H1 (cell line): ENCODE measurements at regions not wholly inside any gene's neighbourhood (a gene's known extent, or its start where the extent isn't known, plus 50 kb on each side); places are given as distances from the start of the nearest gene placed in this dataset.

Source experiments
- CTCF ChIA-PET: fragments of 300-600 bp; sonication (Branson Sonifier 250); formaldehyde crosslinking; loops from one replicate; lab custom pipeline; 2021; ENCODE audit not compliant: partially characterized antibody; lab: Charles Lee
- POLR2A ChIA-PET: fragments of 300-600 bp; sonication (Branson Sonifier 250); formaldehyde crosslinking; loops from one replicate; lab custom pipeline; 2021; ENCODE audit warnings: inconsistent platforms; ENCODE audit not compliant: partially characterized antibody; lab: Charles Lee
- DNase-seq, 2 experiments: peaks; one replicate each; pipeline versions ENCODE4 v3.0.0 to v3.0.0-alpha.2; 2010 to 2022; ENCODE audit warnings: low spot score in 2 of 2, low read depth in 1 of 2, mixed read lengths in 1 of 2
- FAIRE-seq: peaks from 2 replicates; lab custom pipeline; 2011; peaks lifted over from hg19 to GRCh38; lab: Jason Lieb, UNC
- H2AFZ ChIP-seq: 2 replicates; pipeline ENCODE4 v1.8.1; 2012; ENCODE audit warnings: low read length, inconsistent platforms
- H2AK5ac ChIP-seq: 2 replicates; pipeline ENCODE4 v1.6.1; 2013; ENCODE audit warnings: low read depth, low read length
- H2BK120ac ChIP-seq: replicated peaks from 2 replicates; pipeline ENCODE3; 2013; ENCODE audit warnings: low read depth, low read length, inconsistent platforms
- H2BK12ac ChIP-seq: 2 replicates; pipeline ENCODE4 v1.6.1; 2013; ENCODE audit warnings: low read depth, low read length
- H2BK15ac ChIP-seq: 2 replicates; pipeline ENCODE4 v1.6.1; 2013; ENCODE audit warnings: low read length
- H2BK20ac ChIP-seq: 2 replicates; pipeline ENCODE4 v1.6.1; 2013; ENCODE audit warnings: low read length
- H2BK5ac ChIP-seq: 2 replicates; pipeline ENCODE4 v1.6.1; 2013; ENCODE audit warnings: low read depth, low read length
- H3K14ac ChIP-seq: 2 replicates; pipeline ENCODE4 v1.6.1; 2013; ENCODE audit warnings: inconsistent platforms; ENCODE audit not compliant: insufficient read length
- H3K18ac ChIP-seq: 2 replicates; pipeline ENCODE4 v1.6.1; 2013; ENCODE audit warnings: low read length; ENCODE audit errors: extremely low read depth
- H3K23ac ChIP-seq: 2 replicates; pipeline ENCODE4 v1.6.1; 2013; ENCODE audit warnings: inconsistent platforms; ENCODE audit not compliant: insufficient read length
- H3K23me2 ChIP-seq: 2 replicates; pipeline ENCODE4 v1.6.1; 2013; ENCODE audit warnings: low read depth, low read length
- H3K27ac ChIP-seq: 2 replicates; pipeline ENCODE4 v1.6.1; 2011; ENCODE audit warnings: low read depth, low read length, inconsistent platforms
- H3K27me3 ChIP-seq, 4 experiments: replicated peaks in 1 of 4; 1 replicate in 1 of 4; 2 replicates in 3 of 4; pipeline versions ENCODE4 v1.6.1 to v1.8.1; 2011 to 2013; ENCODE audit warnings: low read length in 3 of 4, mild to moderate bottlenecking in 3 of 4, inconsistent platforms in 2 of 4, mixed read lengths in 2 of 4, moderate library complexity in 1 of 4; ENCODE audit not compliant: control insufficient read depth in 3 of 4, insufficient read depth in 3 of 4; ENCODE audit errors: extremely low read depth in 1 of 4
- H3K36me3 ChIP-seq, 4 experiments: 2 replicates each; pipeline versions ENCODE4 v1.6.1 to v1.8.1; 2011 to 2013; ENCODE audit warnings: mild to moderate bottlenecking in 4 of 4, low read length in 3 of 4, moderate library complexity in 2 of 4, control low read depth in 1 of 4, inconsistent platforms in 1 of 4; ENCODE audit not compliant: insufficient read depth in 4 of 4, control insufficient read depth in 2 of 4
- H3K4ac ChIP-seq: replicated peaks from 2 replicates; pipeline ENCODE3; 2013; ENCODE audit warnings: low read length, low read depth, mixed read lengths, inconsistent platforms; ENCODE audit not compliant: insufficient read length
- H3K4me1 ChIP-seq, 4 experiments: replicated peaks in 1 of 4; 1 replicate in 1 of 4; 2 replicates in 3 of 4; pipeline versions ENCODE4 v1.6.1 to v1.8.1; 2011 to 2013; ENCODE audit warnings: low read length in 3 of 4, inconsistent platforms in 2 of 4, mixed read lengths in 1 of 4; ENCODE audit not compliant: insufficient read depth in 4 of 4, control insufficient read depth in 3 of 4
- H3K4me2 ChIP-seq, 2 experiments: 2 replicates each; pipeline versions ENCODE4 v1.6.1 to v1.8.1; 2011 to 2013; ENCODE audit warnings: low read depth in 2 of 2, low read length in 2 of 2, control low read depth in 1 of 2, inconsistent platforms in 1 of 2, mild to moderate bottlenecking in 1 of 2; ENCODE audit not compliant: insufficient read depth in 1 of 2
- H3K4me3 ChIP-seq, 4 experiments: fragments of 200-600, 300-600 bp in 1 of 4; sonication (generic), shearing (Covaris generic), sonication (Bioruptor Twin) in 1 of 4; 2 replicates each; pipeline versions ENCODE4 v1.5.1 to v1.8.1; 2011 to 2016; ENCODE audit warnings: low read length in 4 of 4, low read depth in 3 of 4, control low read depth in 2 of 4, inconsistent platforms in 2 of 4, mild to moderate bottlenecking in 2 of 4, mixed read lengths in 1 of 4, moderate library complexity in 1 of 4; ENCODE audit not compliant: insufficient read depth in 2 of 4; ENCODE audit errors: extremely low read depth in 1 of 4
- H3K56ac ChIP-seq: replicated peaks from 2 replicates; pipeline ENCODE3; 2013; ENCODE audit warnings: low read depth, mild to moderate bottlenecking, mixed read lengths, low read length, inconsistent platforms; ENCODE audit not compliant: insufficient read length
- H3K79me1 ChIP-seq: 2 replicates; pipeline ENCODE4 v1.6.1; 2013; ENCODE audit warnings: low read depth, low read length, control low read depth
- H3K79me2 ChIP-seq, 2 experiments: 2 replicates each; pipeline versions ENCODE4 v1.6.1 to v1.8.1; 2012 to 2013; ENCODE audit warnings: low read length in 2 of 2, mild to moderate bottlenecking in 2 of 2, inconsistent platforms in 1 of 2; ENCODE audit not compliant: insufficient read depth in 2 of 2, control insufficient read depth in 1 of 2
- H3K9ac ChIP-seq, 4 experiments: replicated peaks in 1 of 4; 1 replicate in 1 of 4; 2 replicates in 3 of 4; pipeline versions ENCODE4 v1.6.1 to v1.8.1; 2011 to 2013; ENCODE audit warnings: low read depth in 3 of 4, low read length in 3 of 4, control low read depth in 2 of 4, mild to moderate bottlenecking in 2 of 4, moderate library complexity in 2 of 4, inconsistent platforms in 1 of 4; ENCODE audit errors: extremely low read depth in 1 of 4
- H3K9me3 ChIP-seq, 2 experiments: 2 replicates each; pipeline versions ENCODE4 v1.6.1 to v1.8.1; 2012 to 2013; ENCODE audit warnings: mild to moderate bottlenecking in 2 of 2, moderate library complexity in 2 of 2, control low read depth in 1 of 2, inconsistent platforms in 1 of 2, low read depth in 1 of 2, low read length in 1 of 2, mixed read lengths in 1 of 2; ENCODE audit not compliant: insufficient read depth in 2 of 2
- H4K20me1 ChIP-seq, 2 experiments: replicated peaks in 1 of 2; 2 replicates each; pipeline versions ENCODE3 to v1.8.1; 2011 to 2013; ENCODE audit warnings: inconsistent platforms in 2 of 2, low read length in 2 of 2, mild to moderate bottlenecking in 1 of 2; ENCODE audit not compliant: insufficient read depth in 2 of 2, control insufficient read depth in 1 of 2
- H4K5ac ChIP-seq: 2 replicates; pipeline ENCODE4 v1.6.1; 2013; ENCODE audit warnings: low read length, low read depth, mixed read lengths, inconsistent platforms; ENCODE audit not compliant: insufficient read length
- H4K8ac ChIP-seq: 2 replicates; pipeline ENCODE4 v1.8.0; 2013; ENCODE audit warnings: mild to moderate bottlenecking, moderate library complexity, low read length, inconsistent platforms; ENCODE audit not compliant: insufficient read depth; ENCODE audit errors: extremely low read depth
- H4K91ac ChIP-seq: replicated peaks from 2 replicates; pipeline ENCODE3; 2013; ENCODE audit warnings: low read length, mixed read lengths, inconsistent platforms; ENCODE audit not compliant: insufficient read length
- CBX5 ChIP-seq: fragments of 300-800, 300-1000 bp; sonication (generic); IDR thresholded peaks from 2 replicates; pipeline ENCODE4 v1.7.1; 2016; ENCODE audit warnings: antibody characterized with exemption, low read length, low read depth
- CHD1 ChIP-seq: IDR thresholded peaks from 2 replicates; pipeline ENCODE4 v1.6.1; 2012; ENCODE audit warnings: low read depth, low read length, improper control_type of control experiment
- EZH2 ChIP-seq: fragments of 200-600 bp; sonication (generic); IDR thresholded peaks from 2 replicates; pipeline ENCODE4 v1.7.1; 2012; ENCODE audit warnings: low read depth, mild to moderate bottlenecking, moderate library complexity, low read length, inconsistent platforms; ENCODE audit not compliant: severe bottlenecking
- GABPA ChIP-seq: IDR thresholded peaks from 2 replicates; pipeline ENCODE4 v1.6.1; 2011; ENCODE audit warnings: mild to moderate bottlenecking, low read length, moderate library complexity, borderline replicate concordance; ENCODE audit not compliant: insufficient read depth
- RAD21 ChIP-seq, 2 experiments: IDR thresholded peaks in 1 of 2; conservative IDR thresholded peaks in 1 of 2; 2 replicates each; pipeline ENCODE4 v1.6.1; 2011; ENCODE audit warnings: low read depth in 2 of 2, low read length in 2 of 2, improper control_type of control experiment in 1 of 2, inconsistent platforms in 1 of 2, mild to moderate bottlenecking in 1 of 2, moderate library complexity in 1 of 2
- RBBP5 ChIP-seq: IDR thresholded peaks from 2 replicates; pipeline ENCODE4 v1.7.1; 2012; ENCODE audit warnings: low read depth, mild to moderate bottlenecking, inconsistent platforms, low read length, moderate library complexity, borderline replicate concordance
- SIX5 ChIP-seq: IDR thresholded peaks from 2 replicates; pipeline ENCODE4 v1.6.1; 2011; ENCODE audit warnings: mild to moderate bottlenecking, low read depth, low read length
- SP2 ChIP-seq: IDR thresholded peaks from 2 replicates; pipeline ENCODE4 v1.6.1; 2012; ENCODE audit warnings: mild to moderate bottlenecking, low read length, inconsistent platforms
- WGBS, 2 experiments: shearing (Covaris generic) in 1 of 2; methylation state at CpG; one replicate each; pipeline versions ENCODE4 v1.1.6 to v1.1.7; 2013 to 2015; ENCODE audit warnings: low lambda C conversion rate in 2 of 2, mixed read lengths in 2 of 2, inconsistent platforms in 1 of 2, low coverage in 1 of 2, missing lambda C conversion rate in 1 of 2; ENCODE audit not compliant: insufficient replicate concordance in 2 of 2, insufficient coverage in 1 of 2, insufficient read length in 1 of 2; ENCODE audit errors: extremely low coverage in 1 of 2, missing lambda C conversion rate in 1 of 2; 5-methylcytosine and 5-hydroxymethylcytosine counted together

DNA sequence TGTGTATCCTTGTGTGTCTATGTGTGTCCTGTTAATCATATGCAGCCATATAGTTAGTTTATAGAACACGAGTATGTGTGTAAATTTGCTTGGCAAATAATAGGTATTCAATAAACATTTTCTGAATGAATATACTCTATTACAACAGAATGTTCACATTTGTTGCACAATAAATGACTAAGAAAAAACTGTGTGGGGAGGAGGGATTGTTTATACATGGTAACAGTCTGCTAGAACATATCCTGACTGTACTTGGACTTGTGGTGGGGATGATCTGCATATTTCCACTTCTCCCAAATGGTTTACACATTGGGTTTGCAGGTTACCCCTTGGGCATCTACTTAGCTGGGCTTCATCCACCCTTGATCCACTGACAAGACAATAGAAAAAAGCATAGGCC, 194.6 kb downstream of the INSC start (continued):
- TF ChIP-seq CBX5, result no peak
- TF ChIP-seq, all 59 proteins: peak for 0

DNA sequence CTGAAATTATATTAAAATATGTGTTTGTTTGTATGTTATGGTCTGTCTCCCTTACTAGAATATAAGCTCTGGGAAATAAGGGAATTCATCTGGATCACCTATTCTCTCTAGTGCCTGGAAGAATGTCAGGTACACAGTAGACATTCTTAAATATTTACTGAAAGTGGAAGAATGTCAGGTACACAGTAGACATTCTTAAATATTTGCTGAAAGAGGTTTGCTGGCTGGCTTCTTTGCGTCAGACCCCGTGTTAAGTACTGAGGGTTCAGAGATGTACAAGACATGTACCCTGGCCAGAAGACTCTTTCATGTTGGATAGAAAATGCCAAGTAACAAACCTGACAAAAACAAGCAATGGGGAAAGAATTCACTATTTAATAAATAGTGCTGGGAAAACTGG, 199.1 kb downstream of the INSC start:
- Histone ChIP-seq H4K20me1 (no peaks in the 10 kb centered on the region), H3K23ac (no peak overlapping the region), H4K5ac (no peak overlapping the region), H3K27me3 (peaks cover 0 to 1% (median 0%) of the 10 kb centered on the region in 4 experiments; a peak in 1 of 7 replicates), H3K4me3 (no peak overlapping the region), H2BK15ac (no peak overlapping the region), H3K14ac (no peak overlapping the region), H3K27ac (no peak overlapping the region), H3K79me2 (no peaks in the 10 kb centered on the region), H4K8ac (no peak overlapping the region), H2BK120ac (no peak overlapping the region), H2BK20ac (no peak overlapping the region), H3K9ac (no peak overlapping the region), H3K18ac (no peak overlapping the region), H2BK12ac (no peak overlapping the region), H3K36me3 (no peaks in the 10 kb centered on the region), H3K4ac (no peak overlapping the region), H2BK5ac (no peak overlapping the region), H3K56ac (no peak overlapping the region), H4K91ac (no peak overlapping the region), H3K4me1 (no peaks in the 10 kb centered on the region), H3K9me3 (no peaks in the 10 kb centered on the region), H2AFZ (no peak overlapping the region), H2AK5ac (no peak overlapping the region), H3K79me1 (no peaks in the 10 kb centered on the region), H3K23me2 (no peaks in the 10 kb centered on the region), H3K4me2 (no peak overlapping the region)
- no peak for DNase-seq
- ChIA-PET POLR2A (no interaction called here), CTCF (no interaction called here)
- 93% methylated on average over 2 of the region's 2 CpGs; no CpG with 5 or more reads in 1 of the 2 experiments for WGBS, 2 experiments
- TF ChIP-seq GABPA, result no peak
- TF ChIP-seq RBBP5, result no peak
- no peak for TF ChIP-seq SIX5
- TF ChIP-seq RAD21 (IDR thresholded peaks at IDR 0.05 in 1 of 2, conservative IDR thresholded peaks at IDR 0.05 in 1 of 2; ENCODE audit: low read depth in 2 of 2, low read length in 2 of 2), result no peak
- TF ChIP-seq SP2, result no peak
- no peak for TF ChIP-seq CHD1
- no peak for TF ChIP-seq EZH2
- FAIRE-seq, result no peak
